ENCODE measurements at regions not wholly inside any gene's neighbourhood (a gene's known extent, or its start where the extent isn't known, plus 50 kb on each side); places are given as distances from the start of the nearest gene placed in this dataset.

DNA sequence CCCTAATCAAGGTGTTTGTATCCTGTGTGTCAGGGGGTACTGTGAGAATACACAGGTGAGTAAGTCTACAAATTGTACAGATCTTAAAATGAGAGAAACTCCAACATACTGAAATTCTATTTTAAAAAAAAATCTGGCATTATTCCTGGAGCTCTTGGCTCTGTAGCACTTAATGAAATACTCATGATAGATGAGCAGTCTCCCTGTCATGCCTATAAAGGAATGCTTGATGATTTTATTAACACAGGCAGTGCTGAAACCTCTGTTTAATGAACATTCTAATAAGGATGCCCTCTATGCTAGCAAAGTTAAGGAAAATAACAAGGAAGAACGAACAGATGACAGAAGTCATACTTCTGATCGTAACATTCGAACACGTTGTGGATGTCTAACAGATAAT, 233.9 kb upstream of the NEGR1 start:
- Histone ChIP-seq H3K27ac (ENCODE audit: low read length) (no peak overlapping the region), H3K9me3 (ENCODE audit: low read length) (no peaks in the 10 kb centered on the region), H3K79me2 (replicated peaks; ENCODE audit: insufficient read depth, low read length) (no peaks in the 10 kb centered on the region), H3K9ac (ENCODE audit: low read length) (no peak overlapping the region), H3K36me3 (ENCODE audit: insufficient read depth, low read length) (no peaks in the 10 kb centered on the region), H3K4me2 (ENCODE audit: low read length) (no peak overlapping the region), H4K20me1 (ENCODE audit: insufficient read depth) (no peaks in the 10 kb centered on the region), H3K9me2 (ENCODE audit: insufficient read depth, low read length) (no peaks in the 10 kb centered on the region), H3F3A (ENCODE audit: insufficient read depth, low read length, poor library complexity, severe bottlenecking) (no peaks in the 10 kb centered on the region), H2AFZ (ENCODE audit: low read depth, low read length) (no peak overlapping the region), H3K27me3 (ENCODE audit: insufficient read depth, low read depth, low read length) (no peaks in the 10 kb centered on the region), H3K4me3 (ENCODE audit: low read length) (no peak overlapping the region)
- TF ChIP-seq, protein P1, sequence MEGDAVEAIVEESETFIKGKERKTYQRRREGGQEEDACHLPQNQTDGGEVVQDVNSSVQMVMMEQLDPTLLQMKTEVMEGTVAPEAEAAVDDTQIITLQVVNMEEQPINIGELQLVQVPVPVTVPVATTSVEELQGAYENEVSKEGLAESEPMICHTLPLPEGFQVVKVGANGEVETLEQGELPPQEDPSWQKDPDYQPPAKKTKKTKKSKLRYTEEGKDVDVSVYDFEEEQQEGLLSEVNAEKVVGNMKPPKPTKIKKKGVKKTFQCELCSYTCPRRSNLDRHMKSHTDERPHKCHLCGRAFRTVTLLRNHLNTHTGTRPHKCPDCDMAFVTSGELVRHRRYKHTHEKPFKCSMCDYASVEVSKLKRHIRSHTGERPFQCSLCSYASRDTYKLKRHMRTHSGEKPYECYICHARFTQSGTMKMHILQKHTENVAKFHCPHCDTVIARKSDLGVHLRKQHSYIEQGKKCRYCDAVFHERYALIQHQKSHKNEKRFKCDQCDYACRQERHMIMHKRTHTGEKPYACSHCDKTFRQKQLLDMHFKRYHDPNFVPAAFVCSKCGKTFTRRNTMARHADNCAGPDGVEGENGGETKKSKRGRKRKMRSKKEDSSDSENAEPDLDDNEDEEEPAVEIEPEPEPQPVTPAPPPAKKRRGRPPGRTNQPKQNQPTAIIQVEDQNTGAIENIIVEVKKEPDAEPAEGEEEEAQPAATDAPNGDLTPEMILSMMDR (IDR thresholded peaks at IDR 0.05; ENCODE audit: poor library complexity, severe bottlenecking): no peak
- TF ChIP-seq TAF1 (IDR thresholded peaks at IDR 0.05; ENCODE audit: low read depth): no peak
- no peak for TF ChIP-seq SMC3 (conservative IDR thresholded peaks at IDR 0.05; ENCODE audit: poor library complexity)
- no peak for TF ChIP-seq RAD21 (conservative IDR thresholded peaks at IDR 0.05)
- TF ChIP-seq POLR2AphosphoS5 (IDR thresholded peaks at IDR 0.05): no peak
- TF ChIP-seq REST (IDR thresholded peaks at IDR 0.05; ENCODE audit: borderline replicate concordance): no peak
- TF ChIP-seq EP300 (conservative IDR thresholded peaks at IDR 0.05; ENCODE audit: poor library complexity, severe bottlenecking): no peak
- TF ChIP-seq MXI1 (conservative IDR thresholded peaks at IDR 0.05; ENCODE audit: poor library complexity, severe bottlenecking): no peak
- no peak for TF ChIP-seq EZH2 (IDR thresholded peaks at IDR 0.05; ENCODE audit: borderline replicate concordance, insufficient read depth, low read length, poor library complexity, severe bottlenecking)

GRCh38 chr1:72498371-72498770, 216.0 kb upstream of the NEGR1 start:
- Histone ChIP-seq H2AFZ (ENCODE audit: low read depth, low read length) (no peak overlapping the region), H3K79me2 (replicated peaks; ENCODE audit: insufficient read depth, low read length) (no peaks in the 10 kb centered on the region), H3K36me3 (ENCODE audit: insufficient read depth, low read length) (no peaks in the 10 kb centered on the region), H3K27me3 (ENCODE audit: insufficient read depth, low read depth, low read length) (no peaks in the 10 kb centered on the region), H3K9me2 (ENCODE audit: insufficient read depth, low read length) (no peaks in the 10 kb centered on the region), H3K4me2 (ENCODE audit: low read length) (no peak overlapping the region), H3K4me3 (ENCODE audit: low read length) (no peak overlapping the region), H3K27ac (ENCODE audit: low read length) (no peak overlapping the region), H3K9me3 (ENCODE audit: low read length) (no peaks in the 10 kb centered on the region), H4K20me1 (ENCODE audit: insufficient read depth) (no peaks in the 10 kb centered on the region), H3F3A (ENCODE audit: insufficient read depth, low read length, poor library complexity, severe bottlenecking) (no peaks in the 10 kb centered on the region), H3K9ac (ENCODE audit: low read length) (no peak overlapping the region)
- TF ChIP-seq MXI1 (conservative IDR thresholded peaks at IDR 0.05; ENCODE audit: poor library complexity, severe bottlenecking) (no peak), POLR2AphosphoS5 (IDR thresholded peaks at IDR 0.05) (no peak), SMC3 (conservative IDR thresholded peaks at IDR 0.05; ENCODE audit: poor library complexity) (no peak), EZH2 (IDR thresholded peaks at IDR 0.05; ENCODE audit: borderline replicate concordance, insufficient read depth, low read length, poor library complexity, severe bottlenecking) (no peak), REST (IDR thresholded peaks at IDR 0.05; ENCODE audit: borderline replicate concordance) (no peak), EP300 (conservative IDR thresholded peaks at IDR 0.05; ENCODE audit: poor library complexity, severe bottlenecking) (no peak), TAF1 (IDR thresholded peaks at IDR 0.05; ENCODE audit: low read depth) (no peak), RAD21 (conservative IDR thresholded peaks at IDR 0.05) (no peak)
- TF ChIP-seq, protein P1 (IDR thresholded peaks at IDR 0.05; ENCODE audit: poor library complexity, severe bottlenecking): no peak
